HG03064 (cell line): ENCODE measurements at regions not wholly inside any gene's neighbourhood (a gene's known extent, or its start where the extent isn't known, plus 50 kb on each side); places are given as distances from the start of the nearest gene placed in this dataset.

ENCODE experiments used
- ATAC-seq: cut with Tn5 transposase; IDR thresholded peaks from one replicate; pipeline ENCODE4 v1.9.1; 2021; ENCODE audit warnings: low read depth; ENCODE audit not compliant: unreplicated experiment

DNA sequence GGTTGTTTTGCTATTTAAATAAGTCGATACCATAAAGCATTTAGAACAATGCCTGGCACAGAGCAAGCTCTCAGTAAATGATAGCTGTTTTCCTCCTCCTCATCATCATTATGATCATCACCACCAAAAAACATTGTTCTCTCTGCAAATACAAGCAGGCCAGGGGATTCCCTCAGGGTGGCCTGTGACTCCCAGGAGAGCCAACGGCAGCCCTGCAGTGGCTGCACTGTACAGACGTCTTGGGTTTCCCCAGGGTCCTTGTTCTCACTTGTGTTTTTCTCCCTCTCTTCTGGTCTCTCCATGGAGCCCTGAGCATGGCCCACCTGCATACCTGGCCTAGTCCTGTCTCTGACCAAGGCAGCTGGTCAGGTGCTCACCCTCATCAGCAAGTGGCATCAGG is 290.9 kb upstream of the PWP1 start:
- no peak for ATAC-seq

DNA sequence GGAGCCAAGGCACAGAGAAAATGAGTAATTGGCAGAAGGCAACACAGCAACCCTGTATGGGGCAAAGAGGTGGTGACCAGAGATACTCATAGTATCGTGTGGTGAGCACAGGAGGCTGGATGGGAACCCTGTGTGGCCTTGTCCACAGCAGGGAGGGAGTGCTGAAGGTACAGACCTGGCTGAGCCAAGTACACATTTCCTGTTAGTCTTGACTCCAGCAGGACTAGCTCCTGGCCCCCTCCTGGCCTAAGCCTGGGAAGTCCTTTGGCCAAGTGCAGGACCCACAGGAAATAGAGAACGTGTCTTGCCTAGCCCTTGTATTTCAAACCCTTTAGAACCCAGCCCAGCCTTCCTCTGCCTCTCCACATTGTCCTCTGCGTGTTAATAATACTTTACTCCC is 289.8 kb upstream of the PWP1 start:
- ATAC-seq, result no peak

DNA sequence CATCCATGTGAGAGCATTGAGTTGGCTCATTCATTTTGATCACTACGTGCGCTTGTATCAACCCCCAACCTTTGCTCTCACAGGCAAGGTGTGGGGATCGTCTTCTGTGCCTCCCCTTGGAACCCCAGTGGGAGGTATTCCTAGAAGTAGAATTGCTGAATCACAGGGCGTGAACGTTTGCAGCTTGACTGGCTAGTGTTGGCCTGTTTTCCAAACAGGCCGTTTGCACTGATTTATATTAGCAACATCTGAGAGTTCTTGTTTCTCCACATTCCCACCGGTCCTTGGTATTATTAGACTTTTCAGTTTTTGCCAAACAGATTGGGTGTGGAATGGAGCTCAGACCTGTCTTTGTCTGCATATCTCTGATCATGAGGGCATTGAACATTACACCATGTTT is 288.6 kb upstream of the PWP1 start:
- ATAC-seq, result no peak

DNA sequence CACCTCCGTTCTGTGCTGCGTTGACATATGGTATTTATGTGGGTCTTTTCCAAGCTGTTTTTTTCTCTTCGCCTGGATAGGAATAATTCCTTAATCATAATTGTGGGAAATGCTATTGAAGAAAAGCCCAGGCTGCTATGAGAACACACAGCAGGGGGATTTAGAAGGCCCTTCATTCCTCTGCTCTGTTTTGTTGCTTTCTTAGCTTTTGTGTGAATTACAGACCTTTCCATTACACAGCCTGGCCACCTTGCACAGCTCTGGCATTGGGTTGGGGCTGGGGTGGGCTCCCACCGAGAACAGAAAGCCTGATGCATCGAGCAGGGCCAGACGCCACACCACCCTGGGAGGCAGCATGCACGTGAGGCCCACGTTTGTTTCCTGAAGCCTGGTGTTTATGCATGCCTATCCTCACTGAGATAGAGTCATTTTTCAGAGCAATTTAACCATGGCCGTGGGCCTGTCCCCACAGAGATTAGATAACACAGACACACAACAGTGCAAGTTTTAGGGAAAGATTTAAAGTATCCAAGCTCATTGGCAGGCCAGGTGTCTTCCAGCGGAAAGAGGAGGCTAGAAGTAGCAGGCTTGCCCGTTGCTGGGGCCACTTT is 287.6 kb upstream of the PWP1 start:
- no peak for ATAC-seq

DNA sequence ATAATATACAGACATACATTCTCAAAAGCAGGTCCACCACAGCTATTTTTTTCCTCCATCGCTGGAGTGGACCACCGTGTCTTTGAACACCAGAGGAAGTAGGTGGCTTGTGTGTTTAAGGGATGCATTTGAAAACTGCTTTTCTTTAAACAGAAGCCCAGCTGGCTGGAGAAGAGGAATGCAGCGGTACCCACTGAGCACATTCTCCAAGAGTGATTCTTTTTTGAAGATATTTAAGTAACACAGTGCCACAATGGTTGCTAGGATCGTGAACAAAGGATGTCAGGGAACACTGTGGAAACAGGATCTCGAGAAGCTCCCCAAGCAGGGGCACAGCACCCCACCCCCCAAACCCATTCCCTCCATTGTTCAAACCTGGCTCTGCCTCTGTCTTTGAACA is 286.6 kb upstream of the PWP1 start:
- no peak for ATAC-seq

DNA sequence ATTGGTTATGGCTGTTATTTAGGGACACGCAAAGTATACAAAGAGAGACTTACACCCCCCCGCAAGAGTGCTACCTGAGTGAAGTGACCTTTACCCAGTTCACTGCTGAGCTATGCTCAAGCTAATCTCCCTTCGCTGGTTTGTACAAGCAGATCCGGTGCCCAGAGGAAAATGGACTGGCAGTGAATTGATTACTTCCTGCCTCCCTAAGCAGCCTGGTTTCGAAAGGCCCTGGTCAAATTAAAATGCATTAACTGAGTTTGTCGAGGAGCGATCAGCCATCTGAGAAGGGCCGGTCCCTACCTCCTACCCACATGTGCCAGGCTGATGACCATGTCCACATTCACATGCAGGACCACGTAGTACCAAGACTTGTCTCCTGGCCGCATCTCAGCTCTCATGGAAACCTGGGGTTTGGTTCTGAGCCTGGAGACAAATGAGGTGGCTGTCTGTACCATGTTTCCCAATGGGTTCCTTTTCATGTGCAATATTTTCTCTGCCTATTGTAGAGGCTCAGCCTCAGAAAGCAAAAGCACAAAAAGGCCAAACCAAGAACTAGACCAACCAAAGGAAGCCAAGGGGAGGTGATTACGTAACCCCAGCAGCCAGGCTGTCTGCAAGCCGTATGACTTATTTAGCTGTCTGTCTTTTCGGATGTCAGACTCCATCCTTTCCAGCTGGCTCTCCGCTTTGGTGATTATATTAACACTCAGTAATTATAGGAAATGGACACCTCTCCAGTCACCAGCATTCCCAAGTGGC is 284.7 kb upstream of the PWP1 start:
- no peak for ATAC-seq

DNA sequence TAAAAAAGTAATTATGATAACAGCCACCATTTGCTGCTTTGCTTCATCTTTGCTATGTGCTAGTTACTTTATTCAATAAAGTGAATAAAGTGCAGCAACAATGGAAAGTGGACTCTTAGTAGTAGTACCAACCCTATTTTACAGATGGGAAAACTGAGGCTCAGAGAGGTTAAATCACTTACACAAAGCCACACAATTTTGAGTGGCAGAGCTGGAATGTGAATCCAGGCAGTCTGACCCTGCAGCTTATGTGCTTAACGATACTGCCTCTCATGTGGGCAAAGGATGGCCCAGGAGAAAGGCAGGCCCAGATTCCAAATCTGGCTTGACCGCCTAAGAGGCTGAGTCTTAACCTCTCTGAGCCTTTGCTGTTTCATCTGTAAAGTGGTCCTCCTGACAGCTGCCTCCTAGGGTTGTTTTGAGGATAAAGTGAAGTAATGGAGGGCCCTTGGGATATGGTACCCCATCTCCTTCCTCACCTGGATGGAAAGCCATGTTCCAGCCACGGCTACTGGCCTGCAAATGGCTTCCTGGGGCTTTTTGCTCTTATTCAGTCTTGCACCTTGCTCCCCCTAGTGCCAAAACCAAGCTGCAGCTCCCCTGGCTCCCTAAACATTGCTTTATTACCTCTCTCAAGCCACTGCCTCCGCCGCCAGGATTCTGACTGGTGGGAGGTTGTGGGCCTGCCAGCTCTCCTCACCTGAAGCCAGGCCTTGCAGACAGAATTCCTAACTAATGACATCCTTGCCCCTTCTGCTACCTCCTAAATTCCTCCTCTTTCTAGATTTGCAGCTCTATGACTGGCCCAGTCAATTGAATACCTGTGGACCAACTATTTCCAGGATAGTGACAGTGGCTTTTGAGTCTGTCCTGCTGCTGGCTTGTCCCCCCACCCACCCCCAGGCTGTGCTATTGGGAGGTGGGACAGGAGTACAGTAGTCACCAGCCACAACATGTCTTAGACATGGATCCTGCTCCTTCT is 283.3 kb upstream of the PWP1 start:
- ATAC-seq, result no peak

DNA sequence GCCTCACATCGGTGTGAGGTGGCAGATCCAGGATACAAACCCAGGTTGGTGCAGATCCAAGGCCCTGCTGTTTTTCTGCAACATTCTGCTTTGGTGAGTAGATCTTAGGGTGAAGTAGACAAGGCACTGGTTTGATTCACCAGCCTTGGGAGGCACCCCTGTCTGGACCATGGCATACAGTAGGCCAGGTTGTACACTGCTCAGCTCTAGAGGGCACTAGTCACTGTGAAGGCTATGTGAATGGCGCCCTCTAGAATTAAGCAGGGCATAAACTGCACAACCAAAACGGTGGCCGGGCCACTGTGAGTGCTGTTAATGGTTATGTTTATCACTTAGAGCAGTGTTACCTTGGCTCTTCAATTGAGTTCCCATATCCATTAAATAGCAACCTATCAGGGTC is 280.6 kb upstream of the PWP1 start:
- ATAC-seq, result no peak

DNA sequence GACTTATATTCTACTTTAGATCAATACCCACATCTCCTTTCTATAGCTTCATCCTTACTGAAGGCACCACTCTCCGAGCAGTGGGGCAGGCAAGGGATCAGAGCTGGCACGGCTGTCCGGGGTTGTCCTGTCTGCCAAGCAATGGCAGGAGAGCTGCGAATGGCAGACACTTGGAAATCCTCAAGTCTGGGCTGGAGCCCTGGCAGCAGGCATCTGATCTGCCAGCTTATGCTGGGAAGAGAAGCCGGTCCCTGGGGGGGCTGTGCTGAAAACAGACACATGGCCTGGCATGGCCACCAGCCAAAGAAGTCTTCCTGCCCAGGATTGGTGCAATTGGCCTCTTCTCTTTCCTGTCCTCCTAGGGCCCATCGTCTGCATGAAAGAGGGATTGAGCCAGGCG is 280.2 kb upstream of the PWP1 start:
- no peak for ATAC-seq

DNA sequence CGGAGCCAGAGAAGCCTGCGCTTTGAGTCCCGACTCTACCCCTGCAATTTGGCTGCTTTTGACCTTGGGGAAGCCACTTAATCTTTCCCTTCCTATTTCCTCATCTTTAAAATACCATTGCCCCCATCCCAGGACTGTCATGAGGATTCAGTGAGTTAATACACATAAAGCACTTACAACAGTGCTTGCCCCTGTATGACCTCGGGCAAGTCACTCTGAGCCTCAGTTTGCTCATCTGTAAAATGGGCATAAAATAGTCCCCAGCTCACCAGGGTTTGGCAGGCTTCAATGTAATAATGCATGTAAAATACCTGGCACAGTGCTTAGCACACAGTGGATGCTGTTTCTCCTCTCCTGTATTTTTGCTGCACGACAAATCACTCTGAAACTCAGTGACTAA is 278.7 kb upstream of the PWP1 start:
- ATAC-seq, result no peak

DNA sequence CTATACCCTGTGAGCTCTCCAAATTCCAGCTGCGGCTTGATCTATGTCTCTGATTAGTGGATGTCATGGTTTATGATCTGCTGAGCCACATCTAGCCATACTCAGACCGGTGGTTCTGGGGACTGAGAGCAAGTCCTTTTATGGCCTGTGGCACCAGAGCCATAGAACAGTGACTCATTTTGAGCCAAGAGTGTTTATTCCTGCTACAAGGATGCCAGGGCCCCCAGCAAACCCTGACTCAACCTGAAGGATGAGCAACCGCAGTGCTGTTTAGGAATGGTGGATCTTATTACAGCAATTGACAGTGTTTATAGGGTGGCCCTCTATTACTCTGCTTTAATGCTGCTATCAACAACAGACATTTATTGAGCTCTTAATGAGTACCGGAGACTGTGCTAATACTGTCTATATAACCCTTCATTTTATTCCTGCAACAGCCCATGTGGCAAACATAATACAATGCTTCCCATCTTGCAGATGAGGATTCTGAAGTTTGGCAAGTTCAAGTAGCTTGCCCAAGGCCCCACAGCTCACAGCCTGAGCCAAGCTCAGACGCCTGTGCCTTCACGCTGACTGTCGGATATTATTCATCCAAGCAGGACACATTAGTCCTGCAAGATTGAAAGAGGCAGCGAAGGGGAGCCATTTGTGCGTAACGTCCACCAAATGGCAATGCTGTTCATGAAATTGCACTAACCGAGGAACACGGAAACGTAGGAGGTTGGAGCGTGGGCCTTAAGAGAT is 273.6 kb upstream of the PWP1 start:
- no peak for ATAC-seq

DNA sequence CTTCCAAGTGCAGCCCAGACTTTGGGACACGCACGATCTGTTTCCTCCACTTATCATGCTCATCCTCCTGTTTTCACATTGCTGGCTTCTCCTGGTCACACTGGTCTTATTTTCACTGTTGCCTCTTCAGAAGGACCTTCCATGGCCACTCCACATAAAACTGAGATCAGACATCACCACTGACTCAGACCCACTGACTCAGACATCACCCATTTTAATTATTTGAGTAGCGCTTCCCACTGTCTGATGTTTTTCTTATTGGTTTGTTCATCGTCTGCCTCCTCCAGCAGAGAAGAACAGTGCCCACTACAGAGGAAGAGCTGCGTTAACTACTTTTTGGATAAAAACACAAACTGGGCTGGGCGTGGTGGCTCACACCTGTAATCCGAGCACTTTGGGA is 270.5 kb upstream of the PWP1 start:
- ATAC-seq, result no peak

DNA sequence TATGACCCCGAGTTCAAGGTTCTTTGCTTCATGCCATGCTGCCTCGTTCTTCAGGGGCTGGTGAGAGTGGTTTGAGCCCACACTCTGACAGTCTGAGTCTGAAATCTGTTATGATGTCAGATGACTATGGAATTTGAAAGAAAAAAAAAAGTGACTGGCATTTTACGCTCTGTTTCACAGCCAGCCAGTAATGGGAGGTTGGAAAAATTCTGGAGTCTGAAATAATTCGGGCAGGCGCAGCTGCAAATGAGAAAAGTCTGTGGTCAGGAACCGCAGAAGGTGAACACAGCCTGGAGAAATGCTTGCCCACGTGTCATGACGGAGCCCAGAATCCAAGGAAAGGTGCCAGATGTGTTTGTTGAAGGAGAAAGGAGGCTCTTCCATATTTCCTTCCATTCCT is 269.8 kb upstream of the PWP1 start:
- ATAC-seq, result no peak

DNA sequence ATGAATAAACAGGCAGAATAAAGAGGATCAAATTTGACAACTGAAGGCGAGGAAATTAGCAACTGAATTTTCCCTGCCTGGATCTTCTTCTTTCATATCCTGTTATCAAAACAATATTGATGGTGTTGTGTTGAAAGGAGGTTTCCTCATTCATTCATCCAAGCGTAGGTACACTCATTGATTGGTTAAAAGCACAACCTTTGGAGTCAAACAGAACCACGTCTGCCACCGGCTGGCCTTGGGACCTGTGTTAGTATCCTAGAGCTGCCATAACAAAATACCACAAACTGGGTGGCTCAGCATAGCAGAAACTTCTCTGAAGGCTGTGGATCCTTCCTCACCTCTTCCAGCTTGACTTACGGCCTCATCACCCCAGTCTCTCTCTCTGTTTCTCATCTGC is 268.6 kb upstream of the PWP1 start:
- no peak for ATAC-seq

DNA sequence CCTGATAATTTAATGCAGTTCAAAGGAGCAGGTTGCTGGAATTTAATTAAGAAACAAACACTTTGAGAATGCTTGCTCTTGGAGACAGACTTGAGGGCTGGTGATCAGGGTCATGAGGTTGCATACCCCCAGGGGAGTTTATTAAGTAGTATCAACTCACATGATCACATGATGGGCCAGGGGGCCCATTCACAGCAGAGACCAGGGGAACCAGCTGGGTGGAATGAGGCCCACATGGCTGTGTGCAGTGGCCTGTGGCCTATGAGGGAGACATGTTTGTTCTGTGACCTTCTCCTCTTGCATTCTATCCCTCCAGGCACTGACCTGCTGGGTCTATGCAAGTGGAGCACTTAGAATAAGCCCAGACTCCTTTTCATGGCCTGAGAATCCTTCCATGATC is 266.6 kb upstream of the PWP1 start:
- no peak for ATAC-seq

DNA sequence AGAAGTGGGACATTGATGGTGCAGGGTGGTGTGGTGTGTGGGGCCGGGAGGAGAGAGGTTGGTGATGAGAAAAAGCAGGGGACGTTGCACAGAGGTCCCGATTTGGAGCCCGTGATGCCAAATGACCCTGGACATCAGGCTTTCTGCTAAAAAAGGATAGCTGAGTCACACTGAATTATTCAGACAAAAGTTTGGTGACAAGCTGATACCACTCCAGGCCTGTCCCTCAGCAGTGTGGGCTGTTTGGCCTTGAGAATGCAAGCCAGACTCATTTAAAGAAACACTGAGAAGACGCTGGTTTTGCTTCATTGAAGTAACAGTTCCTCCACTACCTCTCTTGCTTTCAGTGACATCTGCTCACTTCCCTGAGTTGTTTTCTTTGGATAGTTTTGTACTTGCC is 262.1 kb upstream of the PWP1 start:
- ATAC-seq, result no peak

DNA sequence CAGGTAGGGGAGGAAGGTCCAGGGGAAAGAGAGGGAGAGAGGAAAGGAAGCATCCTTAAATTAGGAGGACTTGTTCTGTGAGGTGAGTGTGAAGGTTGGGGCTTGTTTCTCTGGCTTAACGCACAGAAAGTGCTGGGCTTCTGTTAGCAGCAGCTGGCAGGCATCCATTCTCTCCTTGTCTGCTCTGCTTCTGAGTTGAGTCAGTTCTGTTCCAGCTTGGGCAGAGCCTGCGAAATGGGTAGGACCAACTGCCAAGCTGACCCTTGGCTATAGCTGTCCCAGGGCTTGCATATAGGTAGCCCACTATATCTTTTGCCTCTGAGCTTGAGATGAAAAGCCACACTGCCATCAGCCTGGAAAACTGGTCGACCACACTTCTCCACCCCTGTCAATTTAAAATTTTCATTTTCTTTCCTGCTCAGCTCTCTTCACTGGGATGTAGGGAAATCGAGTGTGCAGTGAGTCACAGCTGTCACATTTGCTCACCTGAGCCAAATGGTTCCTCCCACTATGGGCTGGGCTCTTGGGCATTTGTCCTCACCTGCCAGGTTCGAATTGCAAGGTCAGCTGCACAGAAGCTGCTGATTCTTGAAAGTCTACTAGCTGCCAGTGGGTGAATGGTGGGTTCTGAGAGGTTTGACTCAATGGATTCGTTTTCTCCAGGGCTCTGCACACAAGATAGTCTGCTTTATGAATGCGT is 256.4 kb upstream of the PWP1 start:
- ATAC-seq, result no peak

DNA sequence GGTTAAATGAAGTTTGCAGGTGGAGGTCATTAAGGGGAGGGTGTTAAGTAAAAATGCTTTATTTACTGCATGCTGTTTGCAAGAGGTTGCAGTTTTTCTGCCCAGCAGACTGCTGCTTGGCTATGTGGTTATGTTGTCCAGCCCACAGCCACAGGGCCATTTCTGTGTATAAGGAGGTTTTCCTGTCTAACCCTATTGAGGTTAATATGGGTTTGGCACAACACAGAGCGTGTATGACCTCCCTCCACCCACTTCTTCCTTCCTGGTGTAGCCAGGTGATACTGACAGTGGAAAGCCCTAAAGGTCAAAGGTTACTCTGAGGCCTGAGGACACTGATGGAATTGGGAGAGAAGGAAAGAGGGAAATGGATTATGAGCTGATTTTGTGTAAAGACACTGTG is 253.7 kb upstream of the PWP1 start:
- no peak for ATAC-seq

DNA sequence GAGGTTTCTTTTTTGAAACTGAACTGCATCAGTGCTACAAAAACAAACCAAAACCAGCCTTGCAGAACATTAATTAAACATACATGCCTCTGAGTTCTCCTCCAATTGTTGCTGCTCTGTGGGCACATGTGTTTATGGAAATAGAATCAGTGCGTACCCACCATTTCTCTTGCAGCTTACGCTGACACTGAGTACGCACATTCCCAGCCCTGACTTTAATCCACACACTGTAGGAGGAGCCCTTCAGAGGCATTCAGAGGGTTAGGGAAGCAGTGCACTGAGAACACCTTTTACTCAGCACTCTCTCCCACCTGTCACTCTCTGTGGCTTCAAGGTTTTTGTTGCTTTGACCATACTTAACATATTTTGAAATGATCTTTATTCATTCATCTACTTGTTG is 250.5 kb upstream of the PWP1 start:
- no peak for ATAC-seq

DNA sequence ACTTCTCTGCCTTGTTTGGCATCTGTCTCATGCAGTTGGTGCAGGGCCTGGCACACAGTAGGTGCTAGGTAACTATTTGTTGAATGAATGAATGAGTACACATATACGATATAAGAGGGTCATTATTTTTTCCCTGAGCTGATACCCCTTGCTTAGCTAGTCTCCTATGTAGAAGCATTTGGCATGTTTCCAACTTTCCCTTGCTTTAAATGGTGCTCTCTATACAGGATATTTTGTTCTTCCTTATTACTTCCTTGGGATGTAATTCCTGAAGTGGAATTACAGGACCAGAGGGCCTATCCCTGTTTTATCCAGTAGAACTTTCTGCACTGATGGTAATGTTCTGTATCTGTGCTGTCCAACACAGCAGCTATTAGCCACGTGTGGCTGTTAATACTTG is 250.1 kb upstream of the PWP1 start:
- ATAC-seq, result no peak
